ENCODE measurements at regions not wholly inside any gene's neighbourhood (a gene's known extent, or its start where the extent isn't known, plus 50 kb on each side); places are given as distances from the start of the nearest gene placed in this dataset.
"Not testable (repeated sequence)": the region's sequence is repeated elsewhere in the genome, so short reads cannot be mapped to it uniquely, and the experiment has no call there.

GRCh38 chr5:70585996-70586395, 170.8 kb downstream of the GTF2H2C_2 start:
- intact Hi-C loops (cut with DNase I) = not testable (repeated sequence)
- peak in 5 of 10 donors; percentile 5 to 80 (median 11) for DNase-seq

All from posterior cingulate gyrus (tissue), 11 donors.